CD14-positive monocyte (primary cell): ENCODE measurements at regions not wholly inside any gene's neighbourhood (a gene's known extent, or its start where the extent isn't known, plus 50 kb on each side); places are given as distances from the start of the nearest gene placed in this dataset.

ENCODE experiments used
- DNase-seq, 3 donors: peaks; one replicate each; pipeline ENCODE4 v3.0.0-alpha.2; 2011 to 2022
- H2AFZ ChIP-seq: 2 replicates; pipeline ENCODE4 v1.6.0; 2012; ENCODE audit warnings: mild to moderate bottlenecking, low read depth, low read length, inconsistent platforms; ENCODE audit not compliant: insufficient read depth, poor library complexity, severe bottlenecking
- H3K27ac ChIP-seq, 2 donors: 1 replicate in 1 of 2; 2 replicates in 1 of 2; pipeline ENCODE4 v1.5.1; 2012 to 2013; ENCODE audit warnings: low read length in 2 of 2, control low read depth in 1 of 2, inconsistent platforms in 1 of 2, low read depth in 1 of 2, mild to moderate bottlenecking in 1 of 2
- H3K27me3 ChIP-seq, 2 donors: one replicate each; pipeline versions ENCODE4 v1.6.0 to v1.6.1; 2011 to 2013; ENCODE audit warnings: low read length in 2 of 2; ENCODE audit not compliant: control insufficient read depth in 2 of 2, insufficient read depth in 2 of 2
- H3K36me3 ChIP-seq, 2 donors: replicated peaks in 1 of 2; 1 replicate in 1 of 2; 2 replicates in 1 of 2; pipeline versions ENCODE4 v1.5.1 to v1.6.1; 2012 to 2013; ENCODE audit warnings: low read length in 2 of 2, control low read depth in 1 of 2, inconsistent platforms in 1 of 2, mild to moderate bottlenecking in 1 of 2; ENCODE audit not compliant: insufficient read depth in 2 of 2, control insufficient read depth in 1 of 2
- H3K4me1 ChIP-seq, 2 donors: 1 replicate in 1 of 2; 2 replicates in 1 of 2; pipeline versions ENCODE4 v1.5.1 to v1.6.1; 2012 to 2013; ENCODE audit warnings: low read length in 2 of 2, control low read depth in 1 of 2, inconsistent platforms in 1 of 2, mild to moderate bottlenecking in 1 of 2, moderate library complexity in 1 of 2; ENCODE audit not compliant: insufficient read depth in 2 of 2, control insufficient read depth in 1 of 2
- H3K4me2 ChIP-seq: replicated peaks from 2 replicates; pipeline ENCODE3; 2012; ENCODE audit warnings: low read length, moderate library complexity, mild to moderate bottlenecking; ENCODE audit not compliant: poor library complexity, severe bottlenecking; ENCODE audit errors: extremely low read depth
- H3K4me3 ChIP-seq, 3 experiments: fragments of 200-600 bp in 1 of 3; sonication (generic) in 1 of 3; replicated peaks in 1 of 3; 1 replicate in 2 of 3; 2 replicates in 1 of 3; pipeline ENCODE4 v1.5.1; 2011 to 2013; ENCODE audit warnings: low read length in 3 of 3, mild to moderate bottlenecking in 3 of 3, control low read depth in 2 of 3, low read depth in 2 of 3, inconsistent platforms in 1 of 3, moderate library complexity in 1 of 3
- H3K79me2 ChIP-seq: 2 replicates; pipeline ENCODE4 v1.6.0; 2012; ENCODE audit warnings: mild to moderate bottlenecking, control low read depth, inconsistent platforms, low read length, moderate library complexity; ENCODE audit not compliant: insufficient read depth
- H3K9ac ChIP-seq: 2 replicates; pipeline ENCODE4 v1.6.0; 2017; ENCODE audit warnings: low read length, mild to moderate bottlenecking; ENCODE audit not compliant: insufficient read depth, poor library complexity, severe bottlenecking
- H3K9me3 ChIP-seq, 2 donors: replicated peaks in 1 of 2; 1 replicate in 1 of 2; 2 replicates in 1 of 2; pipeline versions ENCODE4 v1.5.1 to v1.6.1; 2012 to 2013; ENCODE audit warnings: low read length in 2 of 2, control low read depth in 1 of 2; ENCODE audit not compliant: control insufficient read depth in 1 of 2, insufficient read depth in 1 of 2
- H4K20me1 ChIP-seq: 2 replicates; pipeline ENCODE4 v1.6.0; 2012; ENCODE audit warnings: mild to moderate bottlenecking, low read length, control low read depth, moderate library complexity; ENCODE audit not compliant: insufficient read depth
- H3K27ac Mint-ChIP-seq, 7 donors: one replicate each; pipeline ENCODE4 v1.8.0; 2020; ENCODE audit warnings: mild to moderate bottlenecking in 7 of 7, mixed read lengths in 7 of 7, moderate library complexity in 6 of 7, inconsistent platforms in 2 of 7
- H3K27me3 Mint-ChIP-seq, 3 donors: one replicate each; pipeline ENCODE4 v1.8.0; 2021 to 2022; ENCODE audit warnings: low read depth in 3 of 3, mild to moderate bottlenecking in 3 of 3, mixed read lengths in 3 of 3, moderate library complexity in 3 of 3, inconsistent platforms in 1 of 3
- H3K36me3 Mint-ChIP-seq, 2 donors: one replicate each; pipeline ENCODE4 v1.8.0; 2020; ENCODE audit warnings: mixed read lengths in 2 of 2, inconsistent platforms in 1 of 2, mild to moderate bottlenecking in 1 of 2
- H3K4me1 Mint-ChIP-seq: one replicate; pipeline ENCODE4 v1.8.0; 2020; ENCODE audit warnings: mild to moderate bottlenecking, mixed read lengths
- H3K4me3 Mint-ChIP-seq, 2 donors: one replicate each; pipeline ENCODE4 v1.8.0; 2020; ENCODE audit warnings: mild to moderate bottlenecking in 2 of 2, mixed read lengths in 2 of 2, moderate library complexity in 1 of 2
- H3K9me3 Mint-ChIP-seq, 7 donors: one replicate each; pipeline ENCODE4 v1.8.0; 2020 to 2022; ENCODE audit warnings: mixed read lengths in 7 of 7, mild to moderate bottlenecking in 6 of 7, moderate library complexity in 6 of 7, inconsistent platforms in 2 of 7
- CTCF ChIP-seq: fragments of 200-600 bp; IDR thresholded peaks from one replicate; pipeline ENCODE4 v1.8.0; 2022; ENCODE audit warnings: antibody characterized with exemption, mild to moderate bottlenecking
- WGBS: methylation state at CpG from one replicate; pipeline ENCODE4 v1.1.5; 2013; ENCODE audit warnings: missing lambda C conversion rate; ENCODE audit not compliant: insufficient coverage; 5-methylcytosine and 5-hydroxymethylcytosine counted together
- intact Hi-C, 2 donors: fragments of 100-400 bp; cut with micrococcal nuclease; formaldehyde crosslinking; loops; one replicate each; pipeline versions ENCODE4 v1.15.0 to v1.15.1; 2023

GRCh38 chr13:83992566-83993358, 110.5 kb upstream of the SLITRK1 start:
- H3K9ac ChIP-seq, result no peak overlapping the region
- Mint-ChIP-seq H3K27me3 (peaks cover 0 to 2% (median 0%) of the 10 kb centered on the region in 3 donors), H3K9me3 (peaks cover 0 to 7% (median 2%) of the 10 kb centered on the region in 7 donors)

GRCh38 chr13:83987394-83987793, 105.1 kb upstream of the SLITRK1 start:
- Histone ChIP-seq H3K27ac (no peak overlapping the region), H3K9ac (no peak overlapping the region), H4K20me1 (no peaks in the 10 kb centered on the region), H2AFZ (no peak overlapping the region), H3K4me3 (no peak overlapping the region), H3K9me3 (peaks cover 4 to 6% of the 10 kb centered on the region in 2 donors), H3K4me2 (no peak overlapping the region), H3K4me1 (no peaks in the 10 kb centered on the region), H3K27me3 (no peaks in the 10 kb centered on the region), H3K36me3 (no peaks in the 10 kb centered on the region), H3K79me2 (no peaks in the 10 kb centered on the region)
- Mint-ChIP-seq H3K4me3 (no peak overlapping the region), H3K36me3 (no peaks in the 10 kb centered on the region), H3K27ac (no peak overlapping the region), H3K4me1 (no peaks in the 10 kb centered on the region), H3K27me3 (no peaks in the 10 kb centered on the region), H3K9me3 (peaks cover 2 to 12% (median 5%) of the 10 kb centered on the region in 7 donors)
- no peak for TF ChIP-seq CTCF
- WGBS, result no CpG with 5 or more reads among the region's 1 CpG
- intact Hi-C loops, result no loop called here
- DNase-seq, result no peak

More at GRCh38 chr13:83992566-83993358, 110.5 kb upstream of the SLITRK1 start:
- Histone ChIP-seq H3K9me3 (peaks cover 6 to 7% of the 10 kb centered on the region in 2 donors), H3K36me3 (no peaks in the 10 kb centered on the region), H3K27me3 (no peaks in the 10 kb centered on the region), H3K4me3 (no peak overlapping the region), H2AFZ (no peak overlapping the region), H4K20me1 (no peaks in the 10 kb centered on the region), H3K4me1 (no peaks in the 10 kb centered on the region), H3K4me2 (no peak overlapping the region), H3K79me2 (no peaks in the 10 kb centered on the region), H3K27ac (no peak overlapping the region)
- DNase-seq, result no peak
- 80% methylated on average over 1 of the region's 13 CpGs for WGBS
- H3K4me3 Mint-ChIP-seq, result no peak overlapping the region
- H3K36me3 Mint-ChIP-seq, result no peaks in the 10 kb centered on the region
- TF ChIP-seq CTCF, result no peak
- intact Hi-C loops, result no loop called here
- H3K4me1 Mint-ChIP-seq, result no peaks in the 10 kb centered on the region
- no peak overlapping the region for H3K27ac Mint-ChIP-seq
